ENCODE measurements at regions not wholly inside any gene's neighbourhood (a gene's known extent, or its start where the extent isn't known, plus 50 kb on each side); places are given as distances from the start of the nearest gene placed in this dataset.

GRCh38 chr16:18024611-18025010 is 311.9 kb downstream of the NPIPA8 start:
- TF ChIP-seq YY1 (IDR thresholded peaks at IDR 0.05; ENCODE audit: insufficient read depth, insufficient read length) (no peak), ZNF274 (IDR thresholded peaks at IDR 0.05; ENCODE audit: low read depth, low read length) (no peak)
